HFFc6 (cell line): ENCODE measurements at regions not wholly inside any gene's neighbourhood (a gene's known extent, or its start where the extent isn't known, plus 50 kb on each side); places are given as distances from the start of the nearest gene placed in this dataset.

Experiments used
- DNase-seq: peaks from one replicate; pipeline ENCODE4 v3.0.0-alpha.2; 2018
- H3K27ac Mint-ChIP-seq: 2 replicates; pipeline ENCODE4 v1.8.0; 2020; ENCODE audit warnings: mild to moderate bottlenecking, mixed read lengths
- H3K27me3 Mint-ChIP-seq: 2 replicates; pipeline ENCODE4 v1.8.0; 2021; ENCODE audit warnings: mild to moderate bottlenecking, moderate library complexity, mixed read lengths; ENCODE audit not compliant: insufficient read depth
- H3K36me3 Mint-ChIP-seq: 2 replicates; pipeline ENCODE4 v1.8.0; 2021; ENCODE audit warnings: low read depth, mixed read lengths
- H3K4me1 Mint-ChIP-seq: 2 replicates; pipeline ENCODE4 v1.8.0; 2020; ENCODE audit warnings: low read depth, mixed read lengths
- H3K4me3 Mint-ChIP-seq: 2 replicates; pipeline ENCODE4 v1.8.0; 2020; ENCODE audit warnings: mild to moderate bottlenecking, moderate library complexity, mixed read lengths
- H3K9me3 Mint-ChIP-seq: 2 replicates; pipeline ENCODE4 v1.8.0; 2020; ENCODE audit warnings: mild to moderate bottlenecking, mixed read lengths
- TF ChIP-seq, protein P1 (sequence below): fragments of 200-600 bp; sonication (generic); IDR thresholded peaks from 2 replicates; pipeline ENCODE4 v1.5.0; 2021; ENCODE audit warnings: antibody characterized with exemption, mild to moderate bottlenecking

DNA sequence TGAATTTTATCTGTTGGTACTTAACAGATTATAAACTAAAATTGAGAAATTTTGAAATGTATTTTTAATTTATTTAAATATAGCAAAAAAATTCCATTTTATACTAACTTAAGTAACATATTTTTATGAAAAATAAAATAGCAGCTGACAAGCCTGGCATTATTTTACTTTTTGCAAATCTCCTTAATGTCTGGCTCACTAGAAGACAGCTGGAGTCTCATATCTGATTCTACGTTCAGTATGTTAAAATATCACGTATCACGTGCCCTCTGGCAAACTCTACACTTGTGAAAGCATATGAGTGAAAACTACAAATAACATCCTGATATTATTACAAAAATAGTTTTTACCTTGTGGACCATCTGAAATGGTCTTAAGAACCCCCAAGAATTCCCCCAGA is 513.2 kb upstream of the NBEA start:
- DNase-seq, result no peak
- H3K36me3 Mint-ChIP-seq, result no peaks in the 10 kb centered on the region
- H3K9me3 Mint-ChIP-seq, result no peaks in the 10 kb centered on the region
- no peaks in the 10 kb centered on the region for H3K27me3 Mint-ChIP-seq
- H3K4me1 Mint-ChIP-seq, result no peaks in the 10 kb centered on the region
- no peak overlapping the region for H3K27ac Mint-ChIP-seq
- TF ChIP-seq, protein P1, sequence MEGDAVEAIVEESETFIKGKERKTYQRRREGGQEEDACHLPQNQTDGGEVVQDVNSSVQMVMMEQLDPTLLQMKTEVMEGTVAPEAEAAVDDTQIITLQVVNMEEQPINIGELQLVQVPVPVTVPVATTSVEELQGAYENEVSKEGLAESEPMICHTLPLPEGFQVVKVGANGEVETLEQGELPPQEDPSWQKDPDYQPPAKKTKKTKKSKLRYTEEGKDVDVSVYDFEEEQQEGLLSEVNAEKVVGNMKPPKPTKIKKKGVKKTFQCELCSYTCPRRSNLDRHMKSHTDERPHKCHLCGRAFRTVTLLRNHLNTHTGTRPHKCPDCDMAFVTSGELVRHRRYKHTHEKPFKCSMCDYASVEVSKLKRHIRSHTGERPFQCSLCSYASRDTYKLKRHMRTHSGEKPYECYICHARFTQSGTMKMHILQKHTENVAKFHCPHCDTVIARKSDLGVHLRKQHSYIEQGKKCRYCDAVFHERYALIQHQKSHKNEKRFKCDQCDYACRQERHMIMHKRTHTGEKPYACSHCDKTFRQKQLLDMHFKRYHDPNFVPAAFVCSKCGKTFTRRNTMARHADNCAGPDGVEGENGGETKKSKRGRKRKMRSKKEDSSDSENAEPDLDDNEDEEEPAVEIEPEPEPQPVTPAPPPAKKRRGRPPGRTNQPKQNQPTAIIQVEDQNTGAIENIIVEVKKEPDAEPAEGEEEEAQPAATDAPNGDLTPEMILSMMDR, result no peak
- H3K4me3 Mint-ChIP-seq, result no peak overlapping the region

DNA sequence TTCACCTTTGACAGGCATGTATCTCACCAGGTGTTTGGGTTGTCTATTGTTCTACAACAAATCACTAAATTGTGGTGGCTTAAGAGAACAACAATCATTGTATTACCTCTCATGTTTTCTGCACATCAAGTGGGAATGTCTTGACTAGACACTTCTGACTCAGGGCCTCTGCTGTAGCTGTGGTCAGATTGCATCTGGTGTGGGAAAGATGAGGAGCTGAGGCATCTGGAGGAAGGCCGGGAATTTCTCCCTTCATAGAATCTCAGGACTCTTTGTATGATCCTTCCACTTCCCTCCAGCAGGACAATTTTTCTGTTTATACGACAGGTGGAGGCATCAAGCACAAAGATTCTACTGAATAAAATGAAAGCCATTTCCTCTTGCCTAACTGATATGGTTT is 511.8 kb upstream of the NBEA start:
- TF ChIP-seq, protein P1, result no peak
- H3K27ac Mint-ChIP-seq, result no peak overlapping the region
- H3K27me3 Mint-ChIP-seq, result no peaks in the 10 kb centered on the region
- H3K4me1 Mint-ChIP-seq, result peaks cover 4% of the 10 kb centered on the region
- no peaks in the 10 kb centered on the region for H3K36me3 Mint-ChIP-seq
- H3K9me3 Mint-ChIP-seq, result no peaks in the 10 kb centered on the region
- DNase-seq, result no peak
- H3K4me3 Mint-ChIP-seq, result no peak overlapping the region

GRCh38 chr13:34431827-34432581 is 510.1 kb upstream of the NBEA start:
- Mint-ChIP-seq H3K4me3 (no peak overlapping the region), H3K4me1 (peaks cover 7% of the 10 kb centered on the region), H3K36me3 (no peaks in the 10 kb centered on the region), H3K9me3 (no peaks in the 10 kb centered on the region), H3K27ac (no peak overlapping the region), H3K27me3 (no peaks in the 10 kb centered on the region)
- DNase-seq, result no peak
- TF ChIP-seq, protein P1, result no peak

DNA sequence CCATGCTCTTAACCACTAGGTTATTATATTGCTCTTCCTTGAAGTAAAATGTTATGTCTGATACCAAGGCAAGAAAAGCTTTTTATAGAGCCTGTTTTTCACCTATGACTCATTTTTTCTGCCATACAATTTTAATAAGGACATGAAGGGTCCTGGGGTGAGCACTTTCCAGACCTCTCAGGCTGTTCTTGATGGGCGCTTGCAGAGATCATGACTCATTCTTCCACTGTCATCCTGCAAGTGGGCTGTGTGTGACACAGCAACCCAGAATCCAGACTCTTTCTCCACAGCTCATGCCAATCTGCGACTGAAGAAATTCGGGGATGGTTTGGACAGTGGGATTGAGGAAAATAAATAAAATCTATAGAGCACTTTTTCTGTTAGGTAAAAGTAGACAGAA is 506.7 kb upstream of the NBEA start:
- TF ChIP-seq, protein P1, result no peak
- Mint-ChIP-seq H3K36me3 (no peaks in the 10 kb centered on the region), H3K4me1 (peaks cover 7% of the 10 kb centered on the region), H3K4me3 (peak overlapping the region; percentile 6; the same call in 1 of the 2 replicates), H3K9me3 (no peaks in the 10 kb centered on the region), H3K27me3 (no peaks in the 10 kb centered on the region), H3K27ac (no peak overlapping the region; the same call in 1 of the 2 replicates)
- DNase-seq, result peak; percentile 45

GRCh38 chr13:34437873-34438272 is 504.2 kb upstream of the NBEA start:
- TF ChIP-seq, protein P1, result no peak
- no peaks in the 10 kb centered on the region for H3K36me3 Mint-ChIP-seq
- H3K4me3 Mint-ChIP-seq, result no peak overlapping the region
- H3K4me1 Mint-ChIP-seq, result peaks cover 7% of the 10 kb centered on the region
- H3K9me3 Mint-ChIP-seq, result no peaks in the 10 kb centered on the region
- no peak overlapping the region for H3K27ac Mint-ChIP-seq
- H3K27me3 Mint-ChIP-seq, result no peaks in the 10 kb centered on the region
- no peak for DNase-seq
